GM12801 (cell line): ENCODE measurements at regions not wholly inside any gene's neighbourhood (a gene's known extent, or its start where the extent isn't known, plus 50 kb on each side); places are given as distances from the start of the nearest gene placed in this dataset.

Source experiments
- TF ChIP-seq, protein P1 (sequence below): IDR thresholded peaks from one replicate; pipeline ENCODE4 v1.5.1; 2011; ENCODE audit warnings: control low read depth; ENCODE audit not compliant: insufficient read length; ENCODE audit errors: extremely low read depth

GRCh38 chr3:153830552-153830951 lies 290.6 kb upstream of the ARHGEF26 start:
- TF ChIP-seq, protein P1, sequence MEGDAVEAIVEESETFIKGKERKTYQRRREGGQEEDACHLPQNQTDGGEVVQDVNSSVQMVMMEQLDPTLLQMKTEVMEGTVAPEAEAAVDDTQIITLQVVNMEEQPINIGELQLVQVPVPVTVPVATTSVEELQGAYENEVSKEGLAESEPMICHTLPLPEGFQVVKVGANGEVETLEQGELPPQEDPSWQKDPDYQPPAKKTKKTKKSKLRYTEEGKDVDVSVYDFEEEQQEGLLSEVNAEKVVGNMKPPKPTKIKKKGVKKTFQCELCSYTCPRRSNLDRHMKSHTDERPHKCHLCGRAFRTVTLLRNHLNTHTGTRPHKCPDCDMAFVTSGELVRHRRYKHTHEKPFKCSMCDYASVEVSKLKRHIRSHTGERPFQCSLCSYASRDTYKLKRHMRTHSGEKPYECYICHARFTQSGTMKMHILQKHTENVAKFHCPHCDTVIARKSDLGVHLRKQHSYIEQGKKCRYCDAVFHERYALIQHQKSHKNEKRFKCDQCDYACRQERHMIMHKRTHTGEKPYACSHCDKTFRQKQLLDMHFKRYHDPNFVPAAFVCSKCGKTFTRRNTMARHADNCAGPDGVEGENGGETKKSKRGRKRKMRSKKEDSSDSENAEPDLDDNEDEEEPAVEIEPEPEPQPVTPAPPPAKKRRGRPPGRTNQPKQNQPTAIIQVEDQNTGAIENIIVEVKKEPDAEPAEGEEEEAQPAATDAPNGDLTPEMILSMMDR, result no peak

DNA sequence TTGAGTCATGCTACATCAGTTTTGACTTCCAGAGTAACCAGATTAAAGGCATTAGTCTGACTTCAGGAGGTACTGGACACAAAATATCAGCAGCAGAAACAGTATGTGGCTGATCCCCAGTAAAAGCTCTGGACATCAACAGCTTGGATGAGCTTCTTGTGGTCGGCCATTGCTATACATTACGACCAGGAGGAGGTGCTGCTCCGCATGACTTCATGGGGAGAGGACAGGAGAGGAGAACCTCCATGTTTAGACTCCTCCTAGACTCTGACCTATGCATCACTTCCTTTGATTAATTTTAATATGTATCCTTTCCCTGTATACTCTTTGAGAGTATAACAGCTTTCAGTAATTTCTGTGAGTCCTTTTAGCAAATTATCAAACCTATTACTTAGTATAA lies 285.6 kb upstream of the ARHGEF26 start:
- TF ChIP-seq, protein P1, result no peak

DNA sequence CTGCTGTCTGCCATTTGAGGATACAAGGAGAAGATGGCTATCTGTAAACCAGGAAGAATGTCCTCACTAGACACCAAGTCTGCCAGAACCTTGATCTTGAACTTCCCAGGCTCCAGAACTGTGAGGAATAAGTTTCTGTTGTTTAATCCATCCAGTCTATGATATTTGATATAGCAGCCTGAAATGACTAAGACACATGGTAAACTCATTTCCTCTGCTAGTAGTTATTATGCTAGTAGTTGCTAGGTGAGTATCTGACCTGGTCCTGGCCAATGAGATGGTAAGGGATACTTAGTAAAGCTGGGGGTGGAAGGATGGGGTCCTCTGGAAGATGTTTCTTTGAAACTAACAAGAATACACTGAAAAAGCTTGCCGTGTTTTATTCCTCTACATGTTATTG lies 280.7 kb upstream of the ARHGEF26 start:
- TF ChIP-seq, protein P1, result no peak

GRCh38 chr3:153843994-153844393 lies 277.2 kb upstream of the ARHGEF26 start:
- TF ChIP-seq, protein P1, result no peak

GRCh38 chr3:153845311-153845710 lies 275.9 kb upstream of the ARHGEF26 start:
- TF ChIP-seq, protein P1, result no peak

GRCh38 chr3:153848702-153849101 lies 272.5 kb upstream of the ARHGEF26 start:
- TF ChIP-seq, protein P1, result no peak

- TF ChIP-seq, protein P1, result no peak
These were observed 268.8 kb upstream of the ARHGEF26 start for GRCh38 chr3:153852355-153852754.

- TF ChIP-seq, protein P1, result no peak
These were observed 268.0 kb upstream of the ARHGEF26 start for GRCh38 chr3:153853163-153853562.
